BLaER1 treated with 17β-estradiol and CSF1 and Interleukin-3, amounts not matched to agents 10 nM and 100 nM (cell line): ENCODE measurements at regions not wholly inside any gene's neighbourhood (a gene's known extent, or its start where the extent isn't known, plus 50 kb on each side); places are given as distances from the start of the nearest gene placed in this dataset.

Experiments
- H3K27ac ChIP-seq, 11 experiments: shearing (Covaris generic); formaldehyde crosslinking; 2 replicates each; pipeline ENCODE4 v1.8.1; 2022
- H3K27me3 ChIP-seq, 11 experiments: shearing (Covaris generic); formaldehyde crosslinking; 2 replicates each; pipeline ENCODE4 v1.8.1; 2022
- H3K36me3 ChIP-seq, 11 experiments: shearing (Covaris generic); formaldehyde crosslinking; 2 replicates each; pipeline ENCODE4 v1.8.1; 2022
- H3K4me1 ChIP-seq, 10 experiments: shearing (Covaris generic); formaldehyde crosslinking; 2 replicates each; pipeline ENCODE4 v1.8.1; 2022
- H3K4me2 ChIP-seq, 11 experiments: shearing (Covaris generic); formaldehyde crosslinking; 2 replicates each; pipeline ENCODE4 v1.8.1; 2022
- H3K4me3 ChIP-seq, 10 experiments: shearing (Covaris generic); formaldehyde crosslinking; 2 replicates each; pipeline ENCODE4 v1.8.1; 2022
- H3K9ac ChIP-seq, 11 experiments: shearing (Covaris generic); formaldehyde crosslinking; 2 replicates each; pipeline ENCODE4 v1.8.1; 2022
- H3K9me3 ChIP-seq, 11 experiments: shearing (Covaris generic); formaldehyde crosslinking; replicated peaks in 1 of 11; 2 replicates each; pipeline ENCODE4 v1.8.1; 2022
- H4K20me1 ChIP-seq, 11 experiments: shearing (Covaris generic); formaldehyde crosslinking; 2 replicates each; pipeline ENCODE4 v1.8.1; 2022
- Cebpa-rat ChIP-seq, 11 experiments: shearing (Covaris generic); IDR thresholded peaks; 2 replicates each; pipeline ENCODE4 v1.8.1; 2022

DNA sequence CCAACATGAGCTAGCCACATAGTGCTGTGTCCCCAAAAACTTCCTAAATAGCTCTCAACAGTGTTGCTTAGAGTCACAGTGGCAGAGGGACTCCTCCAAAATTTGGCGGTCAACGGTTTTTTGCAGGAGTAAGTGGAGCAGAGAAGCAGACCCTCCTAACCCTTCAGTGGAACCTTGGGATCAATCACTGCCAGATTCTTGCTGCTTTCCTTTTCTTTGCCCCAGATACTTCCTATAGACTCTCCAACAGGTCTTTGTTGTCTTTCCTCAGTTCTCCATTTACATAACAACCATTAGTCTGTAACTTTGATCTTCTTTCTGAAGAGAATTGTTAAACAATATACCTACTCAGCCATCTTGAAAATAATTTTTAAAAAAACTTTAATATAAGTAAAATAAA is 556.1 kb downstream of the BRINP3 start:
- Histone ChIP-seq H3K36me3 (no peaks in the 10 kb centered on the region), H3K4me1 (no peaks in the 10 kb centered on the region), H3K4me2 (no peak overlapping the region), H3K27me3 (no peaks in the 10 kb centered on the region), H4K20me1 (no peaks in the 10 kb centered on the region), H3K4me3 (no peak overlapping the region), H3K9me3 (peaks cover 0 to 8% (median 0%) of the 10 kb centered on the region in 11 experiments; a peak in 2 of 22 replicates), H3K9ac (no peak overlapping the region), H3K27ac (no peak overlapping the region)
- no peak for TF ChIP-seq Cebpa-rat (IDR thresholded peaks at IDR 0.05)

DNA sequence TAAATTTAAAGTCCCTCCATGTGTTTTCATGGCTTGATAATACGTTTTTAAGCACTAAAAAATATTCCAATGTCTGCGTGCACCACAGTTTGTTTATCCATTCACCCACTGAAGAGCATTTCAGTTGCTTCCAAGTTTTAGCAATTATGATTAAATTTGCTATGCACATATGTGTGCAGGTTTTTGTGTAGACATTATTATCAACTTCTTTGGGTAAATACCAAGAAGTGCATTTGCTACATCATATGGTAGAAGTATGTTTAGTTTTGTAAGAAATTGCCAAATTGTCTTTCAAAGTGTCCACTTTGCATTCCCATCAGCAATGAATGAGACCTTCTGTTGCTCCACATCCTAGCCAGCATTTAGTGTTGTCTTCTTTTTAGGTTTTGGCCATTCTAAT is 550.0 kb downstream of the BRINP3 start:
- no peaks in the 10 kb centered on the region for H4K20me1 ChIP-seq
- TF ChIP-seq Cebpa-rat (IDR thresholded peaks at IDR 0.05), result no peak
- no peak overlapping the region for H3K27ac ChIP-seq
- H3K27me3 ChIP-seq, result no peaks in the 10 kb centered on the region
- H3K4me3 ChIP-seq, result no peak overlapping the region
- no peaks in the 10 kb centered on the region for H3K36me3 ChIP-seq
- no peak overlapping the region for H3K9ac ChIP-seq
- peaks cover 0 to 8% (median 0%) of the 10 kb centered on the region in 11 experiments; a peak in 2 of 22 replicates for H3K9me3 ChIP-seq
- H3K4me2 ChIP-seq, result no peak overlapping the region
- no peaks in the 10 kb centered on the region for H3K4me1 ChIP-seq

DNA sequence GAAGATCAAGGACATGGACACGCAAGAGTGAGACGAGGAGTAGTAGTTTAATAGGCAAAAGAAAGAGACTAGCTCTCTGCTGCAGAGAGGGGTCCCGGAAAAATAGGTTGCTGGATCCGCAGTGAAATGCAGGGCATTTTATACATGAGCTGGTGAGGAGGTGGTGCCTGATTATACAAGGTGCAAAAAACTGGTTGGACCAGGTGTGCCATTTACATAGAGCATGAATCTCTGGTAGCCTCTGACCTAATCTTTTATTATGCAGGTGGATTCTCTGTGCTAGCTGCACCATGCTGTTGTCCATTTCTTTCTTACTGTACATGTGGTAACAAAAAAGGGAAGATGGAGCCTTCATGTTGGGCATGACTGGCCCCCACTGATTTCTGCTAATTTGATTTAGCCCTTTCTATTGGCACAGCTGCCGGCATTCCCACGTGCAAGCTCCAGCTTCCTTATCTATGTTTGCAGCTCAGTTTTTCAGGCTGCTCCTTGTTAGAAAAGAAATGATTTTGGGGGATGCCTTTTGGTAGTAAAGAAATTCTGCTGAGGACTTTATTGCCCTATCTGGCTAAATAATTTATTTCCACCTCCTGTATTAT is 548.1 kb downstream of the BRINP3 start:
- H3K4me1 ChIP-seq, result no peaks in the 10 kb centered on the region
- no peak overlapping the region for H3K9ac ChIP-seq
- peaks cover 0 to 4% (median 0%) of the 10 kb centered on the region in 11 experiments; a peak in 1 of 22 replicates for H3K9me3 ChIP-seq
- TF ChIP-seq Cebpa-rat (IDR thresholded peaks at IDR 0.05), result no peak
- H3K4me3 ChIP-seq, result no peak overlapping the region
- no peaks in the 10 kb centered on the region for H4K20me1 ChIP-seq
- no peaks in the 10 kb centered on the region for H3K36me3 ChIP-seq
- no peak overlapping the region for H3K27ac ChIP-seq
- no peak overlapping the region for H3K4me2 ChIP-seq
- H3K27me3 ChIP-seq, result no peaks in the 10 kb centered on the region

DNA sequence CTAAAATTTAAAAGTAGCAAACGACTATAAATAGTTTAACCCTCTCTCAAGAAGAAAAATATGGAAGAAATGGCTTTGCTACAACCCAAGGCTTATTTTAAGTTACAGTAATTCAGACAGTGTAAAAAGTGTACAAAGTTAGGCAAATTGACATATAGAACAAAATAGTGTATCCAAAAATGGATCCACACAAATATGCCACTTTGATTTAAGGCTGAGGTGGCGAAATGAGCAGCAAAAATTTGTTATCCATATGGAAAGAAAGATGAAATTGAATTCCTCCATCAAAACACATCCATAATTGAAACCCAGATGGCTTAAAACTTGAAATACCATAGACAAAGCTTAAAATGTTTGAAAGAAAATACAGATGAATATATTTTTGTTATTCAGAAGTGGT is 540.8 kb downstream of the BRINP3 start:
- Histone ChIP-seq H4K20me1 (no peaks in the 10 kb centered on the region), H3K4me3 (no peak overlapping the region), H3K9me3 (no peaks in the 10 kb centered on the region), H3K27ac (no peak overlapping the region), H3K9ac (no peak overlapping the region), H3K4me1 (no peaks in the 10 kb centered on the region), H3K36me3 (no peaks in the 10 kb centered on the region), H3K4me2 (no peak overlapping the region), H3K27me3 (no peaks in the 10 kb centered on the region)
- no peak for TF ChIP-seq Cebpa-rat (IDR thresholded peaks at IDR 0.05)

DNA sequence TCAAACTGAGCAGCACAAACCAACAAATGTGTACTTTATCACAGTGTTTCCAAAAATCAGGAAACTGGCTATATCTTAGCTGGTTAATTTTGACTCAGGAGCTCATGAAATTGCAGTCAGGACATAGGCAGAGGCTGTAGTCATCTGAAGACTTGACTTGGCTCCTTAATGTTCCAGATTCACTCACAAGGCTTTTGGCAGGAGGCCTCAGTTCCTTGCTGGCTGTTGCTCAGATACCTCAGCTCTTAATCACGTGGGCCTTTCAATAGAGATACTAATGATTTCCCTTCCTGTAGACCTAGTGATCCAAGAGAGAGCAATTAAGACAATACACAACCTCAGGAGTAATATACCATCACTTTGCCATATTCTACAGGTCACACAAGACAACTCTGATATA is 537.7 kb downstream of the BRINP3 start:
- Histone ChIP-seq H4K20me1 (no peaks in the 10 kb centered on the region), H3K9me3 (no peaks in the 10 kb centered on the region), H3K4me2 (no peak overlapping the region), H3K4me1 (no peaks in the 10 kb centered on the region), H3K4me3 (no peak overlapping the region), H3K27ac (no peak overlapping the region), H3K36me3 (no peaks in the 10 kb centered on the region), H3K9ac (no peak overlapping the region), H3K27me3 (no peaks in the 10 kb centered on the region)
- no peak for TF ChIP-seq Cebpa-rat (IDR thresholded peaks at IDR 0.05)

DNA sequence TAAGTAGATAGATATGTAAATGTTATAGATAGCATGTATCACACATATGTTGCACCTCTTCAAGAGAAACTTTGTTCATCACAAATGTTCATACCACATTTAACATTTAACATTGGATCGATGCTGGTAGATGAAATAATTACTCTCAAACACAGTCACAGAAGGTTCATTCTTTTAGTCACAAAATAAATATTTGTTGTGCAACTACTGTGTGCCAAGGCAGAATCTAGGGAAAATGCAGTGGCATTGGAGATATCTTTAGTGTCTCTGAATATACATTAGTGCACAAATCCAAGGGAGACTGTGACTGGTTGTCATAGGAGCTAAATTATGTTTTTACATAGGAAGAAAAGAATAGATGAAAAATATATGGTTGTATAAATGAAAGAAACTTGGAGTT is 535.7 kb downstream of the BRINP3 start:
- Histone ChIP-seq H3K36me3 (no peaks in the 10 kb centered on the region), H3K4me2 (no peak overlapping the region), H3K4me3 (no peak overlapping the region), H3K27me3 (no peaks in the 10 kb centered on the region), H3K27ac (no peak overlapping the region), H4K20me1 (no peaks in the 10 kb centered on the region), H3K4me1 (no peaks in the 10 kb centered on the region), H3K9me3 (no peaks in the 10 kb centered on the region), H3K9ac (no peak overlapping the region)
- no peak for TF ChIP-seq Cebpa-rat (IDR thresholded peaks at IDR 0.05)

DNA sequence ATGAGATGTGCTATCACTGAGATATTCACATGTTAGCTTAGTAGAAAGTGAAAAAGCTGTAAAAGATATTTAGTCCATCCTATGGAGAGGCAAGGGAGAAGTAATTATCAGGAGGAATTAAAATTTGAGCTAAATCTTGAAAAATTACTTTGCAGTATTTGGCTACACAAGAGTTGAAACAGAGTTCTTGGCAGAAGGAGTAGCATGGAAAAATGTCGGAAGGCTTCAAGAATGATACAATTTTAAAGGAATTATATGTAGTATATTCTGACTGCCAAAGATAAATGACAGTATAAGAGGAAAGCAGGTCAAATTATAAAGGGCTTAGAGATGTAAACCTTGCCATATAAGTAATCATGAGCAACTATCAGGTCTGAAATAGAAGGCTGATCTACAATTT is 518.9 kb downstream of the BRINP3 start:
- H3K36me3 ChIP-seq, result no peaks in the 10 kb centered on the region
- no peaks in the 10 kb centered on the region for H4K20me1 ChIP-seq
- H3K9me3 ChIP-seq, result no peaks in the 10 kb centered on the region
- H3K4me2 ChIP-seq, result no peak overlapping the region
- H3K9ac ChIP-seq, result no peak overlapping the region
- H3K4me3 ChIP-seq, result no peak overlapping the region
- H3K27ac ChIP-seq, result no peak overlapping the region
- H3K4me1 ChIP-seq, result no peaks in the 10 kb centered on the region
- no peaks in the 10 kb centered on the region for H3K27me3 ChIP-seq
- TF ChIP-seq Cebpa-rat (IDR thresholded peaks at IDR 0.05), result no peak

DNA sequence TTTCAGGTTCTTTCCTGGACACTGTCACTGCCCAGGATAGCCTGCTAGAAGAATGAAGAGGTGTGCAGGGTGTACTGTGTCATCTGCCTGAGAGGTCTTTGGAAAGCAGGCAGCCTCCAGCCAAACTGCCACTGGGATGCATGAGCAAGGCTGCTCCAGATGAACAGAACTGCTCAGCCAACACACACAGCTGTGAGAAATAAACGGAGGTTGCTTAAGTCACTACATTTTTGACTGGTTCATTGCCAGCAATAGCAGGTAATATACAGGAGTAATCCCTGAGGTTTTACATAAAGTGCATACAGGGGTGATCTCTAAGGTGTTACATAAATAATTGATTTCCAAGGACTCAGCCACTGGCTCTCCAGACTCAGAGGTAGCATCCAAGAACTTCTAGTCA is 516.9 kb downstream of the BRINP3 start:
- H3K4me3 ChIP-seq, result no peak overlapping the region
- no peaks in the 10 kb centered on the region for H4K20me1 ChIP-seq
- H3K27me3 ChIP-seq, result no peaks in the 10 kb centered on the region
- H3K4me1 ChIP-seq, result no peaks in the 10 kb centered on the region
- TF ChIP-seq Cebpa-rat (IDR thresholded peaks at IDR 0.05), result no peak
- no peaks in the 10 kb centered on the region for H3K36me3 ChIP-seq
- no peaks in the 10 kb centered on the region for H3K9me3 ChIP-seq
- no peak overlapping the region for H3K27ac ChIP-seq
- H3K4me2 ChIP-seq, result no peak overlapping the region
- H3K9ac ChIP-seq, result no peak overlapping the region

DNA sequence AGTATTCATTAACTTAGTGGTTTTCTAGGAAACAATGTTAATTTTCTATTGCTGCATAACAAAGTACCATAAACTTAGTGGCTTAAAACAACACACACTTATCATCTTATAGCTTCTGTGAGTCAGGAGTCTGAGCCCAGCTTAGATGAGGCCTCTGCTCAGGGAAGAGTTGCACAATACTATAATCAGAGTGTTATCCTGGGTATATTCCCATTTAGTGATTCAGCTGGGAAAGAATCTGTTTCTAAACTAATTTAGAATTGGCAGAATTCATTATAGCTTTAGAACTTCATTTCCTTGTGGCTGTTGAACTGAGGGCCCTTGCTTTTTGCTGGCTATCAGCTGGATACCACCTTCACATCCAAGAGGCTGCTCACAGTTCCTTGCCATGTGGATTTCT is 515.5 kb downstream of the BRINP3 start:
- no peak overlapping the region for H3K4me2 ChIP-seq

DNA sequence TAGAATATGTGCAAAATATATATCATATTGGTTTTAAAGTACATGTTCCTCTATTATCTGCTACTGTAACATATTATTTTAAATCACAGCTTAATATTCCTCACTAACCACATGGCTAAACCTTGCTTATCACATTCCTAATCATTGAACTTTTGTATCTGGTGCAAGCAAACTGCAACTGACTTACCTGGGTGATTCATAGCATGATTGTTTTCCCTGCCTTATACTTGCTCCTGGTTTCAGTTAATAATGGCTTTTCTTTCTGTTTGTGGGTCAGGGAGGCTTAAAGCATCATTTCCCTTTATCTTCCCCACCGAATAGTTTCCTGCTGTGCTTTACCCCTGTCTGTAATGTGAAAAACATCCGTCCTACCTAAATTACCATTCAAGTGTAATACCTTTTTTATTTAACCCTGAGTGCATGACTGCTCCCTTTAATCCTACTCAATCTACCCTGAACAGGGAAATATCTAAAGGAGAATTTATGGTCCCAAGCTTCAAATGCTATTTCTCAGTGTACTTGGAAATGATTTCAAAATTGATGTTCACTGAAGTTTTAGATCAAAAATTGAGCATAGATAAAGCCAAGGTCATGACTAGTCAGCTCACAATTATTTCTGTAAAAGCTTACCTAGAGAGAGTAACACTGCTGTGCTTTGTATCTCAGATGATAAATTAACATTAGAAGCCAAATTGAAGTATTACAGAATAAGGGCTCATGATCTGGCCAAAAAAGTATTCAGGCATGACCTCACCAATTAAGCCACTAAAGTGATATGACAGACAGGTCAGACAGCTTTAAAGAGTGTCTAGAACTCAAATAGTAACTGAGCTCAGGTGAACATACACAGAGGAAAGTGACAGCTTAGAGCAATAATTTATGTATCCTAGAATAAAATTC is 507.1 kb downstream of the BRINP3 start:
- no peak overlapping the region for H3K4me3 ChIP-seq
- H4K20me1 ChIP-seq, result no peaks in the 10 kb centered on the region
- no peak overlapping the region for H3K9ac ChIP-seq
- no peaks in the 10 kb centered on the region; a peak in 1 of 22 replicates for H3K9me3 ChIP-seq
- TF ChIP-seq Cebpa-rat (IDR thresholded peaks at IDR 0.05), result no peak
- no peaks in the 10 kb centered on the region for H3K36me3 ChIP-seq
- no peak overlapping the region for H3K4me2 ChIP-seq
- no peaks in the 10 kb centered on the region for H3K27me3 ChIP-seq
- H3K4me1 ChIP-seq, result no peaks in the 10 kb centered on the region
- H3K27ac ChIP-seq, result no peak overlapping the region

More for the DNA sequence above, 515.5 kb downstream of the BRINP3 start:
- Histone ChIP-seq H3K9me3 (no peaks in the 10 kb centered on the region), H3K27ac (no peak overlapping the region), H4K20me1 (no peaks in the 10 kb centered on the region), H3K36me3 (no peaks in the 10 kb centered on the region), H3K27me3 (no peaks in the 10 kb centered on the region), H3K4me3 (no peak overlapping the region), H3K4me1 (no peaks in the 10 kb centered on the region), H3K9ac (no peak overlapping the region)
- no peak for TF ChIP-seq Cebpa-rat (IDR thresholded peaks at IDR 0.05)
